Prostate gland (tissue), 2 donors: ENCODE measurements at regions not wholly inside any gene's neighbourhood (a gene's known extent, or its start where the extent isn't known, plus 50 kb on each side); places are given as distances from the start of the nearest gene placed in this dataset.

Source experiments
- DNase-seq: peaks from one replicate; pipeline ENCODE4 v3.0.0-alpha.2; 2019; ENCODE audit warnings: low spot score
- H3K27ac ChIP-seq, 2 donors: fragments of 200-600 bp; sonication (generic); 2 replicates each; pipeline ENCODE4 v1.5.1; 2017 to 2019
- H3K27me3 ChIP-seq: fragments of 200-600 bp; sonication (generic); replicated peaks from 2 replicates; pipeline ENCODE4 v1.5.1; 2019; ENCODE audit not compliant: insufficient read depth
- H3K36me3 ChIP-seq, 2 donors: fragments of 200-600 bp; sonication (generic); 1 replicate in 1 of 2; 2 replicates in 1 of 2; pipeline versions ENCODE4 v1.5.1 to v1.8.1; 2017 to 2019
- H3K4me1 ChIP-seq: fragments of 200-600 bp; sonication (generic); replicated peaks from 2 replicates; pipeline ENCODE4 v1.5.1; 2019
- H3K4me3 ChIP-seq, 2 donors: fragments of 200-600 bp; sonication (generic); 2 replicates each; pipeline ENCODE4 v1.5.1; 2017 to 2019
- H3K9me3 ChIP-seq: fragments of 200-600 bp; sonication (generic); 2 replicates; pipeline ENCODE4 v1.5.1; 2017
- CTCF ChIP-seq, 4 experiments: fragments of 200-600 bp in 2 of 4; fragments of 450-650 bp in 2 of 4; sonication (generic) in 2 of 4; IDR thresholded peaks; 1 replicate in 3 of 4; 2 replicates in 1 of 4; pipeline ENCODE4 v1.5.1; 2016 to 2019; ENCODE audit warnings: antibody characterized with exemption in 4 of 4, mild to moderate bottlenecking in 2 of 4, moderate library complexity in 2 of 4
- POLR2A ChIP-seq: fragments of 450-650 bp; IDR thresholded peaks from one replicate; pipeline ENCODE4 v1.6.1; 2016; ENCODE audit warnings: antibody characterized with exemption, mild to moderate bottlenecking
- POLR2AphosphoS5 ChIP-seq: sonication (generic); formaldehyde crosslinking; IDR thresholded peaks from one replicate; pipeline ENCODE4 v1.6.1; 2017; ENCODE audit warnings: antibody characterized with exemption
- WGBS: methylation state at CpG from one replicate; pipeline ENCODE4 v1.1.5; 2018; 5-methylcytosine and 5-hydroxymethylcytosine counted together
- intact Hi-C: fragments of 100-400 bp; cut with DNase I; formaldehyde crosslinking; loops from one replicate; pipeline ENCODE4 v1.14.2; 2022

GRCh38 chr1:58104960-58105359, 441.6 kb downstream of the OMA1 start:
- H3K4me3 ChIP-seq = no peak overlapping the region
- H3K9me3 ChIP-seq = no peaks in the 10 kb centered on the region
- H3K36me3 ChIP-seq = no peaks in the 10 kb centered on the region
- no peak overlapping the region for H3K27ac ChIP-seq
- WGBS = 54% methylated on average over 4 of the region's 4 CpGs
- no peaks in the 10 kb centered on the region for H3K4me1 ChIP-seq
- TF ChIP-seq CTCF (IDR thresholded peaks at IDR 0.05) (no peak), POLR2A (no peak), POLR2AphosphoS5 (no peak)
- no peaks in the 10 kb centered on the region for H3K27me3 ChIP-seq
- no peak for DNase-seq
- intact Hi-C loops = no loop called here

DNA sequence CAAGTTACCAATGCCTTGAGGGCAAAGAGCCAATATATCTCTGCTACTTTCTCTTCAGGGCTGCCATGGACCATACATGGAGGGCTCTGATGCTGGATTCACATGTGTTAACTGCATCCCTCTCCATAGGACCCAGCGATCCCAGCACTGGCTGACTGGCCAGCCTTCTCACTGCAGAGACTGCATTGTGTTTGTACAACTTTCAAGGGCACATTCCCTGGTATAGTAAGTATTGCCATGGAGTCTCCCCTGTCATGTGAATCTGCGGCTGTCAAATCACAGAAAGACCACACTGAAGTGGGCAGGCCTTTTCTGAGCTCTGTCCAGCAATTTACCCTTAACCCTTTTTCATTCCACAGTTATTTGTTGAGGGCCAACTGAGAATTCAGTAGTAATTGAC, 449.8 kb downstream of the OMA1 start:
- H3K9me3 ChIP-seq = no peaks in the 10 kb centered on the region
- no peaks in the 10 kb centered on the region for H3K27me3 ChIP-seq
- no peaks in the 10 kb centered on the region for H3K4me1 ChIP-seq
- no peaks in the 10 kb centered on the region for H3K36me3 ChIP-seq
- intact Hi-C loops = no loop called here
- TF ChIP-seq CTCF (IDR thresholded peaks at IDR 0.05) (no peak), POLR2AphosphoS5 (no peak), POLR2A (no peak)
- WGBS = 90% methylated on average over 2 of the region's 2 CpGs
- no peak overlapping the region for H3K27ac ChIP-seq
- no peak for DNase-seq
- no peak overlapping the region for H3K4me3 ChIP-seq

DNA sequence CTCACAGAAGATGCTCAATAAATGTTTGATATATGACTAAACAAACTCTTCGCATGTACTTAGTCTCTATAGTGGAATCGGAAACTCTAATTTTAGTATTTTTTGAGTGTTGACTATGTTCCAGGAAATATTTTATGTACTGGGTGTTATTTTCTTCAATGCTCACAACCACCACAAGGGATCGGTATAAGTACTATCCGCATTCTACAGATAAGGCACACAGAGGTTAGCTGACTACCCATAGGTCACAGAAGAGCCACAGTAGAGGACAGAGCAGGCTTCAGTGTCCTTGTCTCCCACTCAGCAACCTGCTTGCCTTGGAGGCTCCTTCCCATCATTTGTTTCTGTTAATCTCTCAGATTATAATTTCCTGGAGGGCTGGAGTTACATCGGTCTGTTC, 451.3 kb downstream of the OMA1 start:
- TF ChIP-seq CTCF (IDR thresholded peaks at IDR 0.05) (no peak), POLR2AphosphoS5 (no peak), POLR2A (no peak)
- Histone ChIP-seq H3K36me3 (no peaks in the 10 kb centered on the region), H3K27ac (no peak overlapping the region), H3K9me3 (no peaks in the 10 kb centered on the region), H3K4me3 (no peak overlapping the region), H3K27me3 (no peaks in the 10 kb centered on the region), H3K4me1 (no peaks in the 10 kb centered on the region)
- intact Hi-C loops = no loop called here
- no peak for DNase-seq
- WGBS = 93% methylated on average over 5 of the region's 5 CpGs

GRCh38 chr1:58094221-58094620, 452.3 kb downstream of the OMA1 start:
- Histone ChIP-seq H3K27me3 (no peaks in the 10 kb centered on the region), H3K4me3 (no peak overlapping the region), H3K27ac (no peak overlapping the region), H3K36me3 (no peaks in the 10 kb centered on the region), H3K4me1 (no peaks in the 10 kb centered on the region), H3K9me3 (no peaks in the 10 kb centered on the region)
- TF ChIP-seq POLR2A (no peak), CTCF (IDR thresholded peaks at IDR 0.05) (no peak), POLR2AphosphoS5 (no peak)
- no peak for DNase-seq
- intact Hi-C loops = no loop called here
- 75% methylated on average over 2 of the region's 2 CpGs for WGBS

- no peaks in the 10 kb centered on the region for H3K36me3 ChIP-seq
- no peak overlapping the region for H3K27ac ChIP-seq
- 64% methylated on average over 2 of the region's 2 CpGs for WGBS
- TF ChIP-seq POLR2A = no peak
- no peak for TF ChIP-seq CTCF (IDR thresholded peaks at IDR 0.05)
- TF ChIP-seq POLR2AphosphoS5 = no peak
- H3K27me3 ChIP-seq = no peaks in the 10 kb centered on the region
- intact Hi-C loops = no loop called here
- no peak for DNase-seq
- H3K4me1 ChIP-seq = no peaks in the 10 kb centered on the region
- H3K9me3 ChIP-seq = no peaks in the 10 kb centered on the region
- H3K4me3 ChIP-seq = no peak overlapping the region
Measured at GRCh38 chr1:58090640-58091039, 455.9 kb downstream of the OMA1 start.
